ENCODE measurements at regions not wholly inside any gene's neighbourhood (a gene's known extent, or its start where the extent isn't known, plus 50 kb on each side); places are given as distances from the start of the nearest gene placed in this dataset.

GRCh38 chr13:54511366-54511765, 1482.8 kb downstream of the OLFM4 start:
- TF ChIP-seq EZH2 (IDR thresholded peaks at IDR 0.05) = no peak
- no peak for TF ChIP-seq POLR2AphosphoS5 (IDR thresholded peaks at IDR 0.05; ENCODE audit: borderline replicate concordance, low read depth, low read length)
